Lung (tissue), 11 donors: ENCODE measurements at regions not wholly inside any gene's neighbourhood (a gene's known extent, or its start where the extent isn't known, plus 50 kb on each side); places are given as distances from the start of the nearest gene placed in this dataset.

ENCODE experiments used
- ATAC-seq: fragments of 200-7000 bp; cut with Tn5 transposase; one replicate; pipeline ENCODE4 v1.9.1; 2020; ENCODE audit warnings: moderate number of reproducible peaks; ENCODE audit not compliant: insufficient read depth, low FRiP score
- DNase-seq, 3 donors: peaks; one replicate each; pipeline ENCODE4 v3.0.0-alpha.2; 2013 to 2017
- H3K27ac ChIP-seq, 2 donors: one replicate each; pipeline ENCODE4 v1.5.1; 2013; ENCODE audit warnings: mild to moderate bottlenecking in 2 of 2, moderate library complexity in 2 of 2, control low read depth in 1 of 2, inconsistent platforms in 1 of 2, low read depth in 1 of 2, low read length in 1 of 2
- H3K27me3 ChIP-seq, 3 donors: one replicate each; pipeline ENCODE4 v1.5.1; 2013; ENCODE audit warnings: low read length in 2 of 3; ENCODE audit not compliant: control insufficient read depth in 3 of 3, insufficient read depth in 3 of 3
- H3K36me3 ChIP-seq, 4 donors: one replicate each; pipeline ENCODE4 v1.5.1; 2013; ENCODE audit warnings: low read length in 4 of 4, mild to moderate bottlenecking in 1 of 4, moderate library complexity in 1 of 4; ENCODE audit not compliant: control insufficient read depth in 4 of 4, insufficient read depth in 4 of 4
- H3K4me1 ChIP-seq, 5 donors: one replicate each; pipeline ENCODE4 v1.5.1; 2013; ENCODE audit warnings: low read length in 5 of 5, mild to moderate bottlenecking in 2 of 5, moderate library complexity in 1 of 5; ENCODE audit not compliant: control insufficient read depth in 5 of 5, insufficient read depth in 5 of 5
- H3K4me3 ChIP-seq: one replicate; pipeline ENCODE4 v1.5.1; 2013; ENCODE audit warnings: mild to moderate bottlenecking, control low read depth, moderate library complexity
- H3K9ac ChIP-seq, 2 donors: one replicate each; pipeline ENCODE4 v1.5.1; 2013; ENCODE audit warnings: low read length in 2 of 2, control low read depth in 1 of 2; ENCODE audit not compliant: insufficient read depth in 1 of 2
- H3K9me3 ChIP-seq, 4 donors: one replicate each; pipeline ENCODE4 v1.5.1; 2013; ENCODE audit warnings: low read length in 3 of 4, mild to moderate bottlenecking in 1 of 4, moderate library complexity in 1 of 4; ENCODE audit not compliant: control insufficient read depth in 4 of 4, insufficient read depth in 3 of 4
- WGBS, 2 donors: extraction: QIAGEN DNeasy Blood & Tissue Kit; methylation state at CpG; one replicate each; pipeline ENCODE4 v1.1.7; 2013; 5-methylcytosine and 5-hydroxymethylcytosine counted together
- TF ChIP-seq, protein P1 (sequence below): IDR thresholded peaks from 2 replicates; pipeline ENCODE4 v1.5.1; 2012; ENCODE audit warnings: mild to moderate bottlenecking; ENCODE audit errors: control extremely low read depth, extremely low read depth
- donor health status: control.
- donor health status: control.
- donor health status: Bipolar disorder and iron deficiency.
- donor health status: healthy.
- donor health status: DM: yes; HTN: yes; CAD: no.

DNA sequence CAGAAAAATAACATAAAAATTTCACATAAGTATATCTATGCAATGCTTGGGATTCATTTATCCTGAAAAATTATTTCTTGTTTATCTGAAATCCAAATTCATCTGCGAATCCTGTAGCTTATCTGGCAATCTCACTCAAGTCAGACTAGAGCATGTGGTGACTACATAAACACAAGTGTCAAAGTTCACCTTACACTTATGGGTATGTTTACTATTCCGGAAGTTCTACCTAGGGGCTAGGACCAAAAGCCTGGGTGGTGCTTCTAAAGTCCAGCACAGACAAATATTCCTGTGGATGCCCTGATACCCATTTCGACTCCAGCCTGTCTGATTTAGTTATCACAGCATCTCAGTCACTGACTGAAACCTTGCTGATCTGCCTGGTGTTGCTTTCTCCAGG, 364.0 kb downstream of the METTL4 start:
- Histone ChIP-seq H3K27ac (no peak overlapping the region), H3K36me3 (no peaks in the 10 kb centered on the region), H3K4me3 (no peak overlapping the region), H3K27me3 (no peaks in the 10 kb centered on the region), H3K9ac (no peak overlapping the region), H3K9me3 (peaks cover 0 to 2% (median 0%) of the 10 kb centered on the region in 4 donors), H3K4me1 (no peaks in the 10 kb centered on the region)
- TF ChIP-seq, protein P1, sequence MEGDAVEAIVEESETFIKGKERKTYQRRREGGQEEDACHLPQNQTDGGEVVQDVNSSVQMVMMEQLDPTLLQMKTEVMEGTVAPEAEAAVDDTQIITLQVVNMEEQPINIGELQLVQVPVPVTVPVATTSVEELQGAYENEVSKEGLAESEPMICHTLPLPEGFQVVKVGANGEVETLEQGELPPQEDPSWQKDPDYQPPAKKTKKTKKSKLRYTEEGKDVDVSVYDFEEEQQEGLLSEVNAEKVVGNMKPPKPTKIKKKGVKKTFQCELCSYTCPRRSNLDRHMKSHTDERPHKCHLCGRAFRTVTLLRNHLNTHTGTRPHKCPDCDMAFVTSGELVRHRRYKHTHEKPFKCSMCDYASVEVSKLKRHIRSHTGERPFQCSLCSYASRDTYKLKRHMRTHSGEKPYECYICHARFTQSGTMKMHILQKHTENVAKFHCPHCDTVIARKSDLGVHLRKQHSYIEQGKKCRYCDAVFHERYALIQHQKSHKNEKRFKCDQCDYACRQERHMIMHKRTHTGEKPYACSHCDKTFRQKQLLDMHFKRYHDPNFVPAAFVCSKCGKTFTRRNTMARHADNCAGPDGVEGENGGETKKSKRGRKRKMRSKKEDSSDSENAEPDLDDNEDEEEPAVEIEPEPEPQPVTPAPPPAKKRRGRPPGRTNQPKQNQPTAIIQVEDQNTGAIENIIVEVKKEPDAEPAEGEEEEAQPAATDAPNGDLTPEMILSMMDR: no peak
- DNase-seq: no peak
- ATAC-seq: no peak
- 67 to 77% methylated on average over 3 of the region's 3 CpGs for WGBS, 2 donors

DNA sequence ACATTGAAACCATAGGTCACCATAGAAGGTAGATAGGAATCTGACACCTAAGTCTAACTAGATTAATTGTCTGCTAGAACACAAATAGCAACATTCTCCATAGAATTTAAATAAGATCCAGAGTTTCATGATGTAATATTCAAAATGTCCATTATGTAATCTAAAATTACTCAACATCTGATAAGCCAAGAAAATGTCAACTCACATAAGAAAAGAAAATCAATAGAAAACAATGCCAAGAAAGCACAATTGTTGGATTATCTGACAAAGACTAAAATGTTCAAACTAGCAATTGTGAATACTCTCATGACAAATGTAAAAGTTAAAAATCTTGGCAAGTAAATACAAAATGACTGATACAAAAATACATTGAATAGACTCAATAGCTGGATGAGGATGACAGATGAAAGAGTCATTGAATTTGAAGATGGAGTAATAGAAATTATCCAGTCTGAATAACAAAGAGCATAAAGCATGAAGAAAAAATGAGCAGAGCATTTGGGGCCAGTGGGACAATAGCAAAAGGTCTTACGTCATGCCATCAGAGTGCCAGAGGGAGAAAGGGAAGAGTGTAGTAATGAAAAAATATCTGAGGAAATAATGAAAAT, 358.6 kb downstream of the METTL4 start:
- no peak overlapping the region for H3K9ac ChIP-seq
- H3K27ac ChIP-seq: no peak overlapping the region
- no peak for ATAC-seq
- H3K4me1 ChIP-seq: no peaks in the 10 kb centered on the region
- WGBS, 2 donors: 89 to 91% methylated on average over 1 of the region's 1 CpG
- H3K4me3 ChIP-seq: no peak overlapping the region
- no peaks in the 10 kb centered on the region for H3K36me3 ChIP-seq
- no peak for DNase-seq
- H3K9me3 ChIP-seq: no peaks in the 10 kb centered on the region
- TF ChIP-seq, protein P1: no peak
- no peaks in the 10 kb centered on the region for H3K27me3 ChIP-seq

DNA sequence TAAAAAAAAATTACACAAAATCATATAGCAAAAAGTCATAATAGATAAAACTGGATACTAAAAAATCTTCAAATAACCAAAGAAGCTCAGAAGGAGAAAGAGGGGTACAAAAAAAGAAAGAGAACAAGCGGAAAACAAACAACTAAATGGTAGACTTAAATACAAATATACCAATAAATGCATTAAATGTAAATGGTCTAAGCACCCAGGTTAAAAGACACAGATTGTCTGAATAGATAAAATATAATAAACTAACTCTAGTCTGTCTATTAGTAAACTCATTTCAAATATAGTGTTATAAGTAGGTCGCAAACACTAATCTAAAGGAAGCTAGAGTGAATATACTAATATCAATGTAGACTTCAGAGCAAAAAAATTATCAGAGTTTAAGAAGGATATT, 357.4 kb downstream of the METTL4 start:
- no peak for DNase-seq
- 95 to 97% methylated on average over 2 of the region's 2 CpGs for WGBS, 2 donors
- Histone ChIP-seq H3K4me3 (no peak overlapping the region), H3K27ac (no peak overlapping the region), H3K9me3 (no peaks in the 10 kb centered on the region), H3K36me3 (no peaks in the 10 kb centered on the region), H3K9ac (no peak overlapping the region), H3K27me3 (no peaks in the 10 kb centered on the region), H3K4me1 (no peaks in the 10 kb centered on the region)
- TF ChIP-seq, protein P1: no peak
- ATAC-seq: no peak

DNA sequence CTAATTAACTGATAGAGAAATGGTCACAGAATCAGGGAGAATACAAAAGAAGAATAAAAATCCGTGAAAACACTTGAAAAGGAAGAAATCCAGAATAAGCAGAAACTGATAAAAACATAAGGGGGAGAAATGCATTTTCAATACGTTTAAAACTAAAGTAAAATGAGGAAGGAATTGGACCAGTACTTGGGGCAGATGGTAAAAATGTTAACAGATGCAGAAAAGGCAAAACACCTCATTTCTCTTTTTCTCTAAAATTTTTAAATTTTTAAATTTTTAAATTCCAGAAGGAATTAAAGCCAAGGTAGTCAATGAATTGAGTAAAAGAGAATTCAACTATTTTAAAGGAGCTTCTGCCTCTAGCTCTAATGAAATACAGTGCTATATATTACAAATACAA, 353.9 kb downstream of the METTL4 start:
- Histone ChIP-seq H3K9ac (no peak overlapping the region), H3K9me3 (no peaks in the 10 kb centered on the region), H3K27ac (no peak overlapping the region), H3K36me3 (no peaks in the 10 kb centered on the region), H3K27me3 (peaks cover 0 to 3% (median 0%) of the 10 kb centered on the region in 3 donors), H3K4me1 (no peaks in the 10 kb centered on the region), H3K4me3 (no peak overlapping the region)
- TF ChIP-seq, protein P1: no peak
- DNase-seq (no peak), ATAC-seq (no peak)
- 28 to 34% methylated on average over 2 of the region's 2 CpGs for WGBS, 2 donors
